ENCODE measurements at regions not wholly inside any gene's neighbourhood (a gene's known extent, or its start where the extent isn't known, plus 50 kb on each side); places are given as distances from the start of the nearest gene placed in this dataset.

DNA sequence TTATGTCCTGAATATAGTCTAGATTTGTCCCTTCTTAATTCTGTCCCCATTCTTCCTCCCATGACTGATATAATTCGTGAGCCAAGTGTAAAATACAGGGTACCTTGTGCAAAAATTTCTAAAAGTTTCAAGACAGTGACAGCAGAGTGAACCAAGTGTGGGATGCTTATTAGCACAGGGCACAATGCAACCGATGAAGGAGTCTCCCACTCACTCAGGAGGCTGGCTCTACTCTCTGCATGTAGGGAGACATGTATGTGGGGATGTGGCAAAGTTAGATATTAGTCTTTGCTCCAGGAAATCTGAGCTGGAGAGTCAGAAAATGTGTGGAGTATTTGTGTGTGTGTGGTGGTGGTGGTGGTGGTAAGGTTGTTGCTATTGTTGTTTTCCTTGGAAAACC, 305.9 kb downstream of the CHL1 start:
- Histone ChIP-seq H3K27ac (no peak overlapping the region), H3K4me1 (no peaks in the 10 kb centered on the region), H3K27me3 (ENCODE audit: insufficient read depth in 3 of 3, low read length in 2 of 3) (no peaks in the 10 kb centered on the region), H3K36me3 (ENCODE audit: insufficient read depth in 1 of 2, low read depth in 1 of 2) (no peaks in the 10 kb centered on the region), H3K9me3 (peaks cover 5% of the 10 kb centered on the region), H3K4me3 (no peak overlapping the region)
- ATAC-seq = no peak
- no peak for DNase-seq
- TF ChIP-seq, protein P1, sequence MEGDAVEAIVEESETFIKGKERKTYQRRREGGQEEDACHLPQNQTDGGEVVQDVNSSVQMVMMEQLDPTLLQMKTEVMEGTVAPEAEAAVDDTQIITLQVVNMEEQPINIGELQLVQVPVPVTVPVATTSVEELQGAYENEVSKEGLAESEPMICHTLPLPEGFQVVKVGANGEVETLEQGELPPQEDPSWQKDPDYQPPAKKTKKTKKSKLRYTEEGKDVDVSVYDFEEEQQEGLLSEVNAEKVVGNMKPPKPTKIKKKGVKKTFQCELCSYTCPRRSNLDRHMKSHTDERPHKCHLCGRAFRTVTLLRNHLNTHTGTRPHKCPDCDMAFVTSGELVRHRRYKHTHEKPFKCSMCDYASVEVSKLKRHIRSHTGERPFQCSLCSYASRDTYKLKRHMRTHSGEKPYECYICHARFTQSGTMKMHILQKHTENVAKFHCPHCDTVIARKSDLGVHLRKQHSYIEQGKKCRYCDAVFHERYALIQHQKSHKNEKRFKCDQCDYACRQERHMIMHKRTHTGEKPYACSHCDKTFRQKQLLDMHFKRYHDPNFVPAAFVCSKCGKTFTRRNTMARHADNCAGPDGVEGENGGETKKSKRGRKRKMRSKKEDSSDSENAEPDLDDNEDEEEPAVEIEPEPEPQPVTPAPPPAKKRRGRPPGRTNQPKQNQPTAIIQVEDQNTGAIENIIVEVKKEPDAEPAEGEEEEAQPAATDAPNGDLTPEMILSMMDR (IDR thresholded peaks at IDR 0.05) = no peak
- intact Hi-C loops (cut with DNase I) = no loop called here
- 62 to 65% (median 64%) methylated on average over 2 of the region's 2 CpGs for WGBS, 3 donors

DNA sequence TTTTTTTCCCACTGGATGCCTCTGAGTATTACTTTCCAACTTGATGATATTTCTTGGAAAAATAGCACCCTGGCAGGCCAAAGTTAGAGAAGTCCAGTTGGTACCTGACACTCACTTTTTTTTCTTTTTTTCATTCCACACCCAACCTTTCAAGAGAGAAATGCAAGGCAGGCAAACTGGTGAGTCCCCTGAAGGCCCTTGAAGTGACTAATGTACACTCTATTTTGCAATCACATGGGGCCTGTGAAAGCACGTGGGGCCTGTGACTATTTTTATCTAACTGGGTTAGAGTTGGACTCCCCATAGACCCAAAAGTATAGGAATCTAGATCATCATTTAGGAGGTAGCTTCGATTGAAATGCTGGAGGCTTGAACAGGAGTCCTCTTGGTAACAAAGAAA, 316.7 kb downstream of the CHL1 start:
- intact Hi-C loops (cut with DNase I) = no loop called here
- no peak for DNase-seq
- H3K36me3 ChIP-seq (ENCODE audit: insufficient read depth in 1 of 2, low read depth in 1 of 2) = no peaks in the 10 kb centered on the region
- H3K4me1 ChIP-seq = no peaks in the 10 kb centered on the region
- no peak for ATAC-seq
- no peak overlapping the region for H3K4me3 ChIP-seq
- WGBS, 3 donors = 36 to 40% (median 40%) methylated on average over 2 of the region's 2 CpGs
- H3K27ac ChIP-seq = no peak overlapping the region
- TF ChIP-seq, protein P1 (IDR thresholded peaks at IDR 0.05) = no peak
- no peaks in the 10 kb centered on the region for H3K9me3 ChIP-seq
- no peaks in the 10 kb centered on the region for H3K27me3 ChIP-seq (ENCODE audit: insufficient read depth in 3 of 3, low read length in 2 of 3)

DNA sequence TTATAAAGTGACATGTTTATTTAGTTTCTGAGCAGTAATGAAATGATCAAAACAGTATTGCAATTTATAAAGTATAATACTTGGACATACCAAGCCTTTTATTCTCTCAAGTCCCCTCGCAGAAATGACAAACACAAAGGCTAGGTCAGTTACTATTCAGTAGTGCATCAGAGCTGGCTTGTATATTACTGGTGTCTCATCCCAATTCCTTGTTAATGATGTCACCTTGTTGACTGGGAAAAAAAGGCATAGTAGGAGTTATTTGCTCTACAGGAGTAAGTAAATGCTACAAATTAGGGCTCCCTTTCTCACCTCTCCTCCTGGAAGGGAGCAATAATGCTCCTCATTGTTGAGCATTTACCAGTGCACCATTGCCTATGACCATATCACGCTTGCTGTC, 317.6 kb downstream of the CHL1 start:
- H3K36me3 ChIP-seq (ENCODE audit: insufficient read depth in 1 of 2, low read depth in 1 of 2) = no peaks in the 10 kb centered on the region
- no peak for ATAC-seq
- H3K4me1 ChIP-seq = no peaks in the 10 kb centered on the region
- H3K27ac ChIP-seq = no peak overlapping the region
- no peaks in the 10 kb centered on the region for H3K27me3 ChIP-seq (ENCODE audit: insufficient read depth in 3 of 3, low read length in 2 of 3)
- intact Hi-C loops (cut with DNase I) = no loop called here
- H3K4me3 ChIP-seq = no peak overlapping the region
- TF ChIP-seq, protein P1 (IDR thresholded peaks at IDR 0.05) = no peak
- no peak for DNase-seq
- H3K9me3 ChIP-seq = no peaks in the 10 kb centered on the region
- WGBS, 3 donors = 81 to 84% (median 82%) methylated on average over 2 of the region's 2 CpGs

DNA sequence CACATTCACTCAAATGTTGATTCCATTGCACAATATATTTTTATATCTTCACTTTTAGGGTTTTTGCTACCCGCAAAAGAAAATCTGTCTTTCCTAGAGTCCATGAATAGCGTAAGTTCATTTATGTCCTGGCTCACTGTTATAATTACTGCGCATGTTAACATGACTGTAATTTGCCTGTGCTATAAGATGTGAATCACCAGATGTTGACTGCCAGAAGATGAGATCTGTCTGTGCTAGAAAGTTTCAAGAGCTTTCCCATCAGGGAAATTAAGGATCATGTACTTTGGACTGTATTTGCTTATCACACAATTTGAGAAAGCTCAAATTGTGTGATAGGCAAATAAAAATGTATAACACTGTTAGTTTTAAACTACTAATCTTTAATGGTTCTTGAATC, 322.5 kb downstream of the CHL1 start:
- Histone ChIP-seq H3K27me3 (ENCODE audit: insufficient read depth in 3 of 3, low read length in 2 of 3) (no peaks in the 10 kb centered on the region), H3K4me3 (no peak overlapping the region), H3K27ac (no peak overlapping the region), H3K9me3 (no peaks in the 10 kb centered on the region), H3K4me1 (no peaks in the 10 kb centered on the region), H3K36me3 (ENCODE audit: insufficient read depth in 1 of 2, low read depth in 1 of 2) (no peaks in the 10 kb centered on the region)
- intact Hi-C loops (cut with DNase I) = no loop called here
- no peak for DNase-seq
- no peak for ATAC-seq
- TF ChIP-seq, protein P1 (IDR thresholded peaks at IDR 0.05) = no peak
- WGBS, 3 donors = 89 to 96% (median 96%) methylated on average over 3 of the region's 3 CpGs

DNA sequence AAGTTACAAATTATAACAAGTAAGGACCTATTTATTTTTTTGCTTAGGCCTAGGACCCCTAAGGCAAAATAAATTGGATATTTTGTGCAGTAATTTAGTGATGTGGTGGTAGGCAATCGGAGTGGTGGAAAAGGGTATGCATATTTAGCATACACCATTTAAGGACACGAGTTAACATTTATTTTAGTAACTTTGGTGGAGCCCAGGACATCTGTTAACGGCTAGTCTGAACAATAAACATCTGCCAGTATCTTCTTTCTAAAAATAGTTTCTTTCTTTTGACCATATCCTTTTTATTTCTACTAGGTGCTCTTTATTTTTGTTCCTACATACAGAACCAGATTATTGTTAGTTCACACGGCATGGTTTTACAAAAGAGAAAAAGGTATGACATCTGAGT, 326.3 kb downstream of the CHL1 start:
- no peak for ATAC-seq
- DNase-seq = no peak
- WGBS, 3 donors = 52 to 60% (median 55%) methylated on average over 4 of the region's 4 CpGs
- H3K4me3 ChIP-seq = no peak overlapping the region
- H3K27ac ChIP-seq = no peak overlapping the region
- no peaks in the 10 kb centered on the region for H3K9me3 ChIP-seq
- H3K4me1 ChIP-seq = no peaks in the 10 kb centered on the region
- intact Hi-C loops (cut with DNase I) = no loop called here
- no peaks in the 10 kb centered on the region for H3K36me3 ChIP-seq (ENCODE audit: insufficient read depth in 1 of 2, low read depth in 1 of 2)
- TF ChIP-seq, protein P1 (IDR thresholded peaks at IDR 0.05) = no peak
- H3K27me3 ChIP-seq (ENCODE audit: insufficient read depth in 3 of 3, low read length in 2 of 3) = no peaks in the 10 kb centered on the region

Data from psoas muscle (tissue), 7 donors.